NCI-H1092 (cell line): ENCODE measurements at regions not wholly inside any gene's neighbourhood (a gene's known extent, or its start where the extent isn't known, plus 50 kb on each side); places are given as distances from the start of the nearest gene placed in this dataset.
A peak's percentile ranks its signal among the peaks of the same experiment; 100 is the strongest.

Source experiments
- DNase-seq: peaks from one replicate; lab custom pipeline; 2025; lab: John Stamatoyannopoulos, UW

GRCh38 chr3:117842086-117842485 is 1132.5 kb downstream of the TUSC7 start:
- DNase-seq: peak; percentile 62

- DNase-seq: no peak
Observed at GRCh38 chr3:117843356-117843755, 1133.8 kb downstream of the TUSC7 start.

- no peak for DNase-seq
Observed at GRCh38 chr3:117844676-117845075, 1135.1 kb downstream of the TUSC7 start.

- no peak for DNase-seq
Observed at GRCh38 chr3:117846238-117846637, 1136.7 kb downstream of the TUSC7 start.

- no peak for DNase-seq
Observed at GRCh38 chr3:117848606-117849005, 1139.0 kb downstream of the TUSC7 start.

- peak; percentile 8 for DNase-seq
Observed at GRCh38 chr3:117853923-117854668, 1144.5 kb downstream of the TUSC7 start.

GRCh38 chr3:117856354-117856753 is 1146.8 kb downstream of the TUSC7 start:
- DNase-seq: no peak

GRCh38 chr3:117863146-117863545 is 1153.6 kb downstream of the TUSC7 start:
- no peak for DNase-seq

- no peak for DNase-seq
Observed at GRCh38 chr3:117865338-117865737, 1155.8 kb downstream of the TUSC7 start.

GRCh38 chr3:117868766-117869165 is 1159.2 kb downstream of the TUSC7 start:
- no peak for DNase-seq

- no peak for DNase-seq
Observed at GRCh38 chr3:117871934-117872333, 1162.4 kb downstream of the TUSC7 start.

GRCh38 chr3:117872594-117873248 is 1161.9 kb downstream of the IGSF11 start:
- peak; percentile 83 for DNase-seq

GRCh38 chr3:117873249-117873600 is 1161.4 kb downstream of the IGSF11 start:
- DNase-seq: peak; percentile 87

GRCh38 chr3:117874028-117874690 is 1160.5 kb downstream of the IGSF11 start:
- peak; percentile 65 for DNase-seq

GRCh38 chr3:117874904-117875874 is 1159.5 kb downstream of the IGSF11 start:
- no peak for DNase-seq

- DNase-seq: no peak
Observed at GRCh38 chr3:117875887-117876286, 1158.8 kb downstream of the IGSF11 start.

- DNase-seq: no peak
Observed at GRCh38 chr3:117880638-117881037, 1154.0 kb downstream of the IGSF11 start.

GRCh38 chr3:117881210-117881609 is 1153.4 kb downstream of the IGSF11 start:
- no peak for DNase-seq

- no peak for DNase-seq
Observed at GRCh38 chr3:117885011-117885441, 1149.6 kb downstream of the IGSF11 start.

GRCh38 chr3:117886147-117886546 is 1148.5 kb downstream of the IGSF11 start:
- no peak for DNase-seq

GRCh38 chr3:117887031-117887430 is 1147.6 kb downstream of the IGSF11 start:
- DNase-seq: no peak

GRCh38 chr3:117887901-117888300 is 1146.7 kb downstream of the IGSF11 start:
- no peak for DNase-seq
